HL-60 (cell line): ENCODE measurements at regions not wholly inside any gene's neighbourhood (a gene's known extent, or its start where the extent isn't known, plus 50 kb on each side); places are given as distances from the start of the nearest gene placed in this dataset.
"Not testable (repeated sequence)": the region's sequence is repeated elsewhere in the genome, so short reads cannot be mapped to it uniquely, and the experiment has no call there.

Experiments used
- DNase-seq, 2 experiments: peaks; one replicate each; pipeline ENCODE4 v3.0.0-alpha.2; 2010 to 2020; ENCODE audit warnings: low read depth in 1 of 2, low spot score in 1 of 2
- H3K27ac ChIP-seq: fragments of 250-450 bp; sonication (Bioruptor Pico); replicated peaks from 2 replicates; pipeline ENCODE4 v1.5.1; 2020; ENCODE audit warnings: mild to moderate bottlenecking, moderate library complexity
- H3K27me3 ChIP-seq: fragments of 250-450 bp; sonication (Bioruptor Pico); 2 replicates; pipeline ENCODE4 v1.5.1; 2021; ENCODE audit warnings: mild to moderate bottlenecking, moderate library complexity; ENCODE audit not compliant: insufficient read depth, poor library complexity, severe bottlenecking
- H3K4me3 ChIP-seq: replicated peaks from 2 replicates; pipeline ENCODE4 v1.5.1; 2011; ENCODE audit warnings: mild to moderate bottlenecking, control low read depth, low read length; ENCODE audit not compliant: insufficient read depth
- CTCF ChIP-seq: IDR thresholded peaks from one replicate; pipeline ENCODE4 v1.5.1; 2011; ENCODE audit warnings: low read length, control low read depth, inconsistent platforms; ENCODE audit not compliant: insufficient read depth
- GABPA ChIP-seq: IDR thresholded peaks from 2 replicates; pipeline ENCODE4 v1.6.1; 2012; ENCODE audit warnings: low read depth
- POLR2AphosphoS5 ChIP-seq: IDR thresholded peaks from 2 replicates; pipeline ENCODE4 v1.6.1; 2012; ENCODE audit warnings: low read depth
- REST ChIP-seq: IDR thresholded peaks from 2 replicates; pipeline ENCODE4 v1.6.1; 2012; ENCODE audit warnings: low read depth; ENCODE audit not compliant: insufficient replicate concordance
- SPI1 ChIP-seq: IDR thresholded peaks from 2 replicates; pipeline ENCODE4 v1.6.1; 2012; ENCODE audit warnings: low read depth, mild to moderate bottlenecking, borderline replicate concordance

- H3K27me3 ChIP-seq = no peaks in the 10 kb centered on the region
- no peak for DNase-seq
- H3K27ac ChIP-seq = no peak overlapping the region
- no peak for TF ChIP-seq GABPA
- no peak for TF ChIP-seq CTCF
- TF ChIP-seq POLR2AphosphoS5 = no peak
- no peak for TF ChIP-seq REST
- TF ChIP-seq SPI1 = no peak
- no peak overlapping the region for H3K4me3 ChIP-seq
Observed at GRCh38 chr12:47610686-47611252, 95.1 kb downstream of the RPAP3 start.

DNA sequence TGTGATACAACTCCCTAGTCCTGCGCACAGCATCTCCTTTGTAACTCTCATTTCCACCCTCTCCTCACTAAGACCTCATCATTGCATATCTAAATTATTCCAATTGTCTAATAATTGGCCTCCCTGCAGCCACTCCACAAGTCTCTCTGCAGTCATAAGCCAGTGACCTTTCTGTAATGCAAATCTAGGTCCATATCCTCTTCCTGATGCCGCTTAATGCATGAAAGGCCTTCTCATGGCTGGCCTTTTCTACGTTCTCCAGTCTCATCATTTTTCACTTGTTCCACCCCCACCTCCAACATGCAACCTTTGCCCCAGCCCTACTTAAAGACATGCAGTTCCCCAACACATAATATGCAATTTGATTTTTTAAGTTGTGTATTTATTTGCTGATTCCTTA is 96.0 kb downstream of the RPAP3 start:
- DNase-seq = no peak
- no peak for TF ChIP-seq SPI1
- TF ChIP-seq GABPA = no peak
- no peak for TF ChIP-seq POLR2AphosphoS5
- no peak for TF ChIP-seq REST
- no peak for TF ChIP-seq CTCF
- H3K27me3 ChIP-seq = no peaks in the 10 kb centered on the region
- H3K27ac ChIP-seq = no peak overlapping the region
- no peak overlapping the region for H3K4me3 ChIP-seq

DNA sequence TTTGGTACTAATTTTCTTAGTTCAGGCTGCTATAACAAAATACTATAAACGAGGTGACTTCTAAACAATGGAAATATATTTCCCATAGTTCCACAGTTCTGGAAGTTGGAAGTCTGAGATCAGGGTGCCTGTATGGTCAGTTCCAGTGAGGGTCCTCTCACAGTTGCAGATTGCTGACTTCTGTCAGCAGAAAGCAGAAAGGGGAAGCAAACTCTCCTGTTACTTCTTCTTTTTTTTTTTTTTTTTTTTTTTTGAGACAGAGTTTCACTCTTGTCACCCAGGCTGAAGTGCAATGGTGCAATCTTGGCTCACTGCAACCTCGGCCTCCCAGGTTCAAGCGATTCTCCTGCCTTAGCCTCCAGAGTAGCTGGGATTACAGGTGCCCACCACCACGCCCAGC is 97.2 kb downstream of the RPAP3 start:
- not testable (repeated sequence) for H3K4me3 ChIP-seq, H3K27me3 ChIP-seq
- peak; percentile 12 to 66 for DNase-seq
- H3K27ac ChIP-seq = peak overlapping the region; percentile 61
- 0 out of 2 replicates have a peak, but pooled peaks have one; percentile 52 for TF ChIP-seq SPI1

DNA sequence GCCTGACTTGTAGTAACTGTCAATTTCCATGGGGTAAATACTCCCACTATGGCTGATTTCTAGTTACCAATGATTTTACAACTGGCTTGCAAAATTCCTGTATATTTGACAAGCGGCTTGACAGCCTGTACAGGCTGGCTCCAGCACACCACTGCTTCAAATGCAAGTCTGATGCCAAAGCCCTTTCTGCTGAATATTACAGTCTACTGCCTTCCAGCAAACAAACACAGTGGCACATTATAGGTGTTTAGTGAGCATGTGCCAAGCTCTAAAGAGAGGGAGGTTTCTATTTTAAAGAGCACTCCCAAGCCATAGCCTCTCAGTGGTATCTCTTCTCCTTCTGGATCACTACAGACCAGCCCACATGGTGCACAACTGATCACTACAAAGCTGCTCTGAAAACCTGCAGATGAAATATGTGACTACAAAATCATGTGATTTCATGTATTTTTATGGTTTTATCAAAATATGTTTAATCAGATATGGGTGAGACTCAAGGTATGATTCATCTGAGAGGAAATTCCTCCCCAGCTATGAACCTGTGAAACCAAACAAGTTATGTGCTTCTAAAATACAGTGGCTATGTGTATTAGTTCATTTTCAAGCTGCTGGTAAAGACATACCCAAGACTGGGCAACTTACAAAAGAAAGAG is 101.5 kb downstream of the RPAP3 start:
- TF ChIP-seq CTCF (no peak), GABPA (no peak), SPI1 (no peak), POLR2AphosphoS5 (no peak), REST (no peak)
- DNase-seq = no peak
- Histone ChIP-seq H3K27me3 (no peaks in the 10 kb centered on the region), H3K4me3 (no peak overlapping the region), H3K27ac (no peak overlapping the region)
